T-helper 1 cell treated with Interleukin-12 subunit alpha and Interleukin-12 subunit beta and Interleukin-4 antibody, amounts not matched to agents 30 ng/mL and 1 ng/mL, for 36 hours (primary cell): ENCODE measurements at regions not wholly inside any gene's neighbourhood (a gene's known extent, or its start where the extent isn't known, plus 50 kb on each side); places are given as distances from the start of the nearest gene placed in this dataset.
"Not testable (repeated sequence)": the region's sequence is repeated elsewhere in the genome, so short reads cannot be mapped to it uniquely, and the experiment has no call there.

Experiments used
- intact Hi-C: fragments of 100-400 bp; cut with micrococcal nuclease; formaldehyde crosslinking; loops from one replicate; pipeline ENCODE4 v1.15.1; 2024

DNA sequence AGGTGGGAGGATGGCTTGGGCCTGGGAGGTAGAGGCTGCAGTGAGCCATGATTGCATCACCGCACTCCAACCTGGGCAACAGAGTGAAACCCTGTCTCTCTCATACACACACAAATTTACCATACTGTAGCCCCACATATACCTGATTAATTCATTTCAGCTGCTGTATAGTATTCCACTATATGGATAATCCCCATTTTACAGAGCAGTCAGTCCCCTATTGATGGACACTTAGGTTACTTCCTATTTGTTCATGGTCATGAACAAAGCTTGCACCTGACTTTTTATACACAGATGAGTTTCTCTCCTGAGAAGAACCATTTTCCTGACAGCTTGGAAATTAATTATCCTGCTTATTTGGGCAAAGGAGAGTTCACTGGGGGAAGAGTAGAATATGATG lies 59.2 kb downstream of the EMX2 start:
- intact Hi-C loops = no loop called here

DNA sequence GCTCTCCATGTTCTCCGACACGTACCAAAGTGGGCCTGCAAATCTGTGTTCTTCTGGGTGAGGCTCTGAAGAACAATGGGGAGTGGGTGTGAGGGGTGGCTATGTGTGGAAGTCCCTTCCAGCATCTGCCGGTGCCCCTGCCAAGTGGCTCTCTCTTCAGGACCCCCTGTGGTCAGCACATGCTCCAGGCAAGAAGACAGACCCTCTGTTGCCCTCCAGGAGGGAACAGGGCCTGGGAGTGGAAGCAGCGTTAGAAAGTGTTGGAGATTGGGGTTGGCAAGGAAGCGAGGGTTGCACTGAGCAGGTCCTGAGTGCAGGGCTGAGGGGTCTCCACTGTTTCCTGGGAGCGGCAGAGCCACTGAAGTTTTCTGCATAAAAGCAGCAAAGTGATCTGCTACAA lies 60.5 kb downstream of the EMX2 start:
- intact Hi-C loops = no loop called here

DNA sequence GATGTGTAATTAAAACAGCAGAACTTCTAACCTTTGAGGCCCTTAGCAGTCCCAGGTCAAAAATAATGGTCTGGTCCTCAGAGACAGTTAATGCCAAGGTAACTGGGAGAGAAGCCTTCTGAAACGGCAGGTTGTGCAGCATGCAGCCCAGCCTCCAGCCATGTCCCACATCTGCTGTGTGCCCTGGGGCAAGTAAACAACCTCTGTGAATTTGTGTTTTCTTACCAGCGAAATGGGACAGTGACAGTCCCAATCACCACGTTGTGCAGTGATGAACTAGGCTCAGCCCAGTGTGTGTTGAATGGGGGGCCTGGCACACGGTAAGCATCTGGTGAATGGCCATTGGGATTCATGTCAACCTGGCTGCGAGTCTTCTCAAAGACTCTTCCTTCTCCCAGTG lies 61.2 kb downstream of the EMX2 start:
- intact Hi-C loops = no loop called here

DNA sequence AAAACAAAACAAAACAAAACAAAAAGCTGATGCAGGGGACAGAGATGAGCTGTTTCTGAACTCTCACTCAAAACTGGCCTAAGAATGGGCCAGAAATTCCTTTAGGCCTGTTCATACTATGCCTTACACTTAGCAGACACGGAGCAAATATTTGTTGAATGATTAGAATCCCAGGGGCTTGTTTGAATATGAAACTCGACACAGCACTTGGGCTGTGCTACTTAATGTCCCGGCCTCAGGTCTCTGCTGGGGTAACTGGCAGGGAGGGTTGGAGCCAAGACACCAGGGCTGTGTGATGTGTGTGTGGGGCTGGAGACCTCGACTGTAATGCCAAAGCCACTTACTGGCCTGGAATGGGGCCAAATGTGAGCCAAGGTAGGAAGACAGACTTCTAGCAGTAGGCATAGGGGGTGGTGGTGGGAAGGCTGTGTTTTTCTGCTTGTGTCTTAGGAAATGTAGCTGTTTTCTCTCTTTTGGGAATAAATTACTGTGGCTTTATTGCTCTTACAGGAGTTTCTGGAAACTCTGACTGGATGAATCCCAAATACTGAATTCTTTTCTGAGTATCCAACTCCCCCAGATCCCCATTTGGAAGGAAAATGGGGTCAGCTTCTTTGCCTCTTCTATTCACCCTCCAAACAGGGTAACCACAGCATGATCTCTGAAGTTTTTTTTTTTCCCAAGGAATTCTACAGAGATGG lies 66.7 kb downstream of the EMX2 start:
- intact Hi-C loops = no loop called here

DNA sequence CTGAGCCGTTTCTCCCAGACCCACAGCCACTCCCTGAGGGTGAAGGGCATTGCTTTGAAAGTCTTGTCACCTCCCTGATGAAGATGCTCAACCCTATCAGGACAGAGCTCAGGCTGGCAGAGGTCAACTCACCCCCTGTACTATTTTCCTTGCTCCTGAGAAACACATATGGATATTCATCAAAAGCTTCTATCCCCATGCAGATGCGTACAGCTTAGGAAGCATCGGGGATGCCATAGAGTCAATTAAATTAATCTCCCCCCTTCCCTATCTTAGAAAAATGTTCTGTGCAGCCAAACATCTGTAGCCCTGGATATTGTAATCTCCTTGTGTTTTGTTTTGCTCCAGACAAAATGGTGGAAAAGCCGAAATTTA lies 67.2 kb downstream of the EMX2 start:
- intact Hi-C loops = no loop called here

DNA sequence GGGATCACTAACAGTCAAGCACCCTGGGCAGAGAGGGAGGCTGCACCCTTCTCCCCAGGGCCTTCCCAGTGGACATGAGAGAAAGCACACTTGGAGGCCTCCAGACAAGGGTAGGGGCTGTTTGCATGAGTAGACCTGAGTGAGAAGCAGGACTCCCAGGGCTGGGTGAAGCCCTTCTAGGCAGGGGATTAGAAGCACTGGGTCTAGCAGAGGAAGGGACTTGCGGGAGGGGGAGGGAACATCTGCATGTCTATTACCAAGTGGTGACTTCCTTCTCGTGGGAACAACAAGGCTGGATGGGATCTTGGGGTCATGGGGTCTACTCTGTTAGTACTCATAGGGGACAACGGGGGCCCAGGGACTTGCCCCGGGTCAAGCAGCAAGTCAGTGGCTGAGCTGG lies 67.8 kb downstream of the EMX2 start:
- intact Hi-C loops = no loop called here

DNA sequence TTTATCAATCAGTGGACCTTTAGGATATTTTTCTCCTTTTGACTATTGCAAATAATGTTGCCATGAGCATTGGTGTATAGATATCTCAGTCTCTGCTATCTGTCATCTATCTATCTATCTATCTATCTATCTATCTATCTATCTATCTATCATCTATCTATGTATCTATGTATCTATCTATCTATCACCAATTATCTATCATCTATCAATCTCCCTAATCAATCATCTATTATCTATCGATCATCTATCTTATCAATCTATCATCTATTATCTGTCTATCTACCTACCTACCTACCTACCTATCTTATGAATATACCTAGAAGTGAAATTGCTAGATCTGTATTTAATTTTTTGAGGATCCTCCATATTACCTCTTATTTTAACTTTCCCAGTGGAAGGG lies 69.6 kb downstream of the EMX2 start:
- intact Hi-C loops = no loop called here

DNA sequence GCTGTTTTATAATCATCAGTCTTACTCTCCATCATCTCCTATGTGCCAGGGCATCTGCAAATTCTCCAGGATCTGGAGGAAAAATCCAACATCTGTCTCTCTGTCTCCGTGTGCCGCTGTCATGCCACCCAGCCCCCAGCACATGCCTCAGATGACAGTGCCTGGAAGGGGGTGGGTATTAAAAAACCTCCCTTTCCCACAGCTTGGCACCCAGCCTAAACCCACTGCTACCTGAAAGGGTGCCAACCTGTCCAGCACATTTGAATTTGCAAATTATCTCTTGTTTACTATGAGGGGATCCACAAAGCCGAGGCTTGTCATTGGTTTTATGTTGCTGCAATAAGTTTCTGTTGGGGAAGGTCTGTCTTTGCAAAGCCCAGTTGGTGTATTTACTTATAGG lies 73.1 kb downstream of the EMX2 start:
- intact Hi-C loops = no loop called here

DNA sequence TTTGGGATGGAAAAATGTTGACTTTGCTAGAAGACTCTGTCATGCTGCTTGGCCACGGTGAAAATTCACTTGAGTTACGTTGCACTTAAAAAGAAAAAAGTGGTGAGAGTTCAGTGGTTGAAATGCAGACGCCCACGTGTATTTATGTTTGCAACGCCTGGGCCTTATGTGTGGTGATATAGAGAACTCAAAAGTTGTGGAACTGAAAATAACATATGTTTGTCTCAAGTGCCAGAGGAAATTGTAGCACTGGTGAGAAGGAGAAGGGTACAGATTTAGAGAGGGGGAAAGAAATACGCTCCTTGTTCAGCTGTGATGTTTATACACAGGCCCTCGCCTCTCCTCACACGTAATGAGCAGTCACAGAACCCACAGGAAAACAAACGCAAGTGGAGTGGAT lies 73.6 kb downstream of the EMX2 start:
- intact Hi-C loops = no loop called here

DNA sequence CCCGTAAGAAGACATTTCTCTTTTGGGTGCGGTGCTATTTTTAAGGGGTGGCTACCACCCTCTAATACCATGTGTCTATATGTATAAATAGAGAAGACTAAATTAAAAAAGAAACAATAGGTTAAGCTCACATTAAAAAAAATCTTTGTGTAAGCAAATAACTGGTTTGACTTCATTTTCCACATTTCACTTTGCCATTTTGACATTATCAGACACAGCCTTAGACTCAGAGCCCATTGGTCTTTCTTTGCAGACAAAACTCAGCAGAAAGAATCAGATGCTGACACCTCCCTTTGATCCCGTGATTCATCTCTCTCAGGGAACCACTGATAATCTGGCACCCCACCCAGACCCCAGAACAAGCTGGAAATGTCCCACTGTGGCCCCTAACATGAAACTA lies 74.5 kb downstream of the EMX2 start:
- intact Hi-C loops = no loop called here

DNA sequence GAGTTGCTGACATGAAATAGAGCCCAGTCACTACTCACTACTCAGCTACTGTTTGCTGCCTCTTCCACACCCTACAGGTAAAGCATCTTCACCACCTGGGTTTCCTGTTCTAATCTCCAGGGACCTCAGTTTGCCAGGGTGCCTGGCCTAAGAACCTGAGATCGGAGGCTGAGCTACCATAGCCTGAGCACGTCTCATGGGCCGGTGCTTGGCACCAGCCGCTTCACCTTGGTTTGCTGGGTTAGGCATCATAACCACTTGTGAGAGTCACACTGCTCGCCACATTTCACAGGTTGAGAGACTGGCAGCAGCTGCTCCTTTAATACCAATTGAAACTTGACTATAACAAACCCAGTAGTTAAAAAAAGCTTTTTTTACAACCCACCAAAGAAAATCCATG lies 75.1 kb downstream of the EMX2 start:
- intact Hi-C loops = no loop called here

DNA sequence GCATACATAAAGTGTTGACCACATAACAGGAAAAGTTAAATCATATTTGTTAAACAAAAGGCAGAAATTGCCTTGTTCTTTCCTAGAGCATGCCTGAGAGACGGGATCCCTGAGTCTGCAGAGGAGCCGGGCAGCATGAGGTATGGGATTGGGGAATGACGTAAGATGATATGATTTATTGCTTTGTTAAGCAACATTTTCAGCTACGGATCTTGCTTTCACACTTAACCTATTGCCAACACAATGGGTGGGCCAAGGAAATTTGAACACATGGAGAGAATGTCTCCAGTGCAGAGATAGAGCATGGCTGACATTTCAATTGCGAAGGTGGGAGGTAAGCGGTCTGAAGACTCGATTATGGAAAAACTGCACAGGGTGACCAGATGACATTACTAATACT lies 76.7 kb downstream of the EMX2 start:
- intact Hi-C loops = no loop called here

DNA sequence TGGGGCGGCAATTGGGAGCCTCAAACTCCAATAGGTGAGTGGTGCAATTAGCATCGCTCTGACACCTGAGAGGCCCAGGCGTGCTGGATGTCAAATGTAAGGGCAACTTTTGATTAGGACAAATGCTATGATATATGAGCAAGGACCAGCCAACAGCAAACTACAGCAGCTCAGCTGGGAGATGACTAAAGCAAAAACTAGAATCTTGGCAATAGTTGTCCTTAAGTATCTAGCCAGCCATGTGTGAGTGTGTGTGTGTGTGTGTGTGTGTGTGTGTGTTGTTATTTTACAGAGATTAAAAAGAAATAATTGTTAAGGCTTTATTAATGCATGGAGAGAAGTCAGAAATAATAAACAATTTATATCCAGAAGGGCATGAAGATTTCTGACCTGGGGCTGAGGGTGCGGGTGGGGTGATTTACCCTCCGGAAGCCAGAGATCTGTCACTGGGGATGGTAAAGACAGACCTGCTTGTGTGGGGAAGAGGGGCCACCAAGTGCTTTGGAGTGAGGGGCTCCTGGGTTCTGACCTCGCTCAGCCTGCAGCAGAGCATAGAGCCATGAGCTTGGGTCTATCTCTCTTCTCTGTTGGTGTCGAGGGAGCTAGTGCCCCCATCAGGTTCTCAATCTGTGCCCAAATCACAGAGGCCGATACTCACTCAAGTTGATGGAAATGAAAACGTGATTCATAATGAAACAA lies 77.3 kb downstream of the EMX2 start:
- intact Hi-C loops = no loop called here

DNA sequence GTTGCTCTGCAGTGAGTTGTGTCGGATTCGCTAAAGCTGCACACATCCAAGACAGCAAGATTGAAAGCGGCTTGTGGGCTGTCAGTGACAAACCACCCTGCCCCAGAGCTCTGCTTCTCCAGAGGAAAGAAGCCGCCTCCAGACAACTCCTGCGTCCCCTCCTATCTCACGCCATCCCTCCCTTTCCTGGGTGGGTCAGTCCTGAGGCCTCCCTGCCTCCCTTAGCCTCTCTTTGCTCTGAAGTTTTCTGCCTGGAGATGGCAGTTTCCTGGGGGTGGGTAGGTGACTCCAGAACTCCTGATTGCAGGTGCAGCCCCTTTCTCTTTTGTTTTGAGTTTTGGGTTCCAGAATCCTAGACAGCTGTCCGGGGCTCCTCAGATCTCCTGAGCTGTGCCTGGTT lies 78.7 kb downstream of the EMX2 start:
- intact Hi-C loops = no loop called here

DNA sequence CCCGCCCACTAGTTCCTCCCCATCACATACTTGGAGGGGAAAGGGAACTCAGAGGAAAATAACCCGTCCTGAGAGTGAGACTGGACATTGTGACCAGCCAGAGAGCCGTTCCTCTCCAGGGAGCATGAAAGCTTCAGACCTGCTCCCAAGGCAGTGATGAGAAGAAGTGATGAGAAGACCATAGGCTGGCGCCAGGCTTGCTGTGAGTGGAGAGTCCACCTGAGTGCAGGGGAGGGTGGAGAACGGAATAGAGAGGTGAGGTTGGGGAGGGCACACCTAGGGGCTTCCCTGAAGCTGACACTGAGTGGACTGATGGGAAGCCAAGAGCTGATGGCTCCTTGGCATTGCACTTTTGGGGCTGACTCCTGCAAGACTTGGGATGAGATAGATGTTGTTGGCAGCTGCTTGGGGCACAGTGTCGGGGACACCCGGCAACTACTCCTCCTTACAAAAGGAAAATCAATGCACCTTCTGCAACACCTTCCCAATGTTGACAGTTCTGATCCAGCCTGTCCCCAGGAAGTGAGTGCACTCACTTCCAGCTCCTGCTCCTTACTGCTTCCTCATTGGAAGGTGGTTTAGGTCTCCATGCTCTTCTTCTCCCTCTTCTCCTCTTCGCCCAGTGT lies 79.4 kb downstream of the EMX2 start:
- intact Hi-C loops = no loop called here

DNA sequence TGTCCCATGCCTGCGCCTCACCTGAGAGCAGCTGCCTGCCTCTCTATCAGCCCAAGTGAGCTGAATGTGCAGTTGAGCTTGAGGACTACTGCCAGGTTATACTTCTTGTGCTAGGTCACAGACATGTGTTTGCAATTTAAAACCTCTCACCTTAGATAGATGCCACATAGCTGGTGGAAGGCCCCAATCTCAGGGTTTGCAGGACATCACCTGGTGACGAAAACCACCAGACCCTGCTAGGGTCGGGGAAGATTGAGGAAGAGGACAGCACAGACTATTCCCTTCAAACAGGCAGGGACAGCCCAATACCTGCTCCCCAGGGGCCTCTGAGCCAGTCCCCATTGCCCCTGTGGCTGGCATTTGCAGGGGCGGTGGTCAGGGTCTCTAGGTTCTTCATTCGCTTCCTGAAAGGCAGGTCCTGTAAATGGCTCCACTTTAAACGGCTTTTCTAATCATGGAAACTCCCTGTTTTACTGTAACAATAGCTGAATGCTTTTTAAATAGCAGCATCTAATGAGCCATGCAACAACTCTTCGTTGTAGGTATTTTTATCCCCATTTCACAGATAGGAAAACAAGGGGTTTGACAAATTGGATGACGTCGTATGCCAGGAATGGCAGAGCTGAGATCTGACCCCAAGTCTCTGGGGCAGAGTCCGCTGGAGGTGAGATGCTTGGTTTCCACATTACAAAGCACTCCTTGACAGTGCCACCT lies 80.1 kb downstream of the EMX2 start:
- intact Hi-C loops = no loop called here

DNA sequence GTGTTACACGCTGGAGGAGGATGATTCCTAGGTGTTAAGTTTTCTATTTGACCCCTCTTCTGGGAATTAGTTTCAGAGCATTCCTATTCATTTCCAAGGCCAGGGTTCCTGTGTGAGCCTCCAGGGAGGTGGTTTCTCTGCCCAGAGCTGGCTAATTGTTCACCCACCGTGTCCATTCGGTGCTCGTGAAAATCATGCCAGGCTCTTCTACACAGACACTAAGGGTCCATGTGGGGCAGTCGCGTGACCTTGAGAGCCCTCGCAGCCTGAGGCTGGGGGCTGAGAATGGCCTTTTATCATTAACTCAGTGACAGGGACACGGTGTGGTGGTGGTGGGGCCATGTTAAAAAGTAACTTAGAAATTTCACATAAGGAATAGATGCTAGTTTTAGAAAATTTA lies 83.7 kb downstream of the EMX2 start:
- intact Hi-C loops = no loop called here

DNA sequence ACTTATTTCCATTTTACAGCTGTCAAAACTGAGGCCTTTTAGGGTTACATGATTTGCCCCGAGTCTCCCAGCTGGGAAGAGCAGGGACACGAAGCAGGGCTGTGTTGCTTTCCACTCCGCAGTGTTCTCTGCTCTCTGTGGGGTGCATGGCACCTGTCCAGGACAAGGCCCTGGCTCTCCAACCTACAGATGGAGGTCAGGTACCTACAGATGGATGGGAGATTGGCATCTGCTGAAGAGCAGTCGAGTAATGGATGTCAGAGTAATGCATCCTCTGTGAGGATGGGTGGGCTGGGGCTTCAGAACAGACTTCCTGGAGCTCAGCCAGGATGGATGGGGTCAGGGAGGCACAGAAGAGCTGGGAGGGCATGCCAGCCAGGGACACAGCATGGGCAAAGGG lies 85.0 kb downstream of the EMX2 start:
- intact Hi-C loops = no loop called here

DNA sequence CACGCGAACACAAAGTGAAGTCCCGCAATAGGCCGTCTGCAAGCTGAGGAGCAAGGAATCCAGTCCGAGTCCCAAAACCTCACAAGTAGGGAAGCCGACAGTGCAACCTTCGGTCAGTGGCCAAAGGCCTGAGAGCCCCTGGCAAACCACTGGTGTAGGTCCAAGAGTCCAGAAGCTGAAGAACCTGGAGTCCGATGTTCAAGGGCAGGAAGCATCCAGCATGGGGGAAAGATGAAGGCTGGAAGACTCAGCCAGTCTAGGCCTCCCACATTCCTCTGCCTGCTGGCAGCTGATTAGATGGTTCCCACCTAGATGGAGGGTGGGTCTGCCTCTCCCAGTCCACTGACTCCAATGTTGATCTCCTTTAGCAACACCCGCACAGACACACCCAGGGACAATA lies 87.2 kb downstream of the EMX2 start:
- intact Hi-C loops = not testable (repeated sequence)

DNA sequence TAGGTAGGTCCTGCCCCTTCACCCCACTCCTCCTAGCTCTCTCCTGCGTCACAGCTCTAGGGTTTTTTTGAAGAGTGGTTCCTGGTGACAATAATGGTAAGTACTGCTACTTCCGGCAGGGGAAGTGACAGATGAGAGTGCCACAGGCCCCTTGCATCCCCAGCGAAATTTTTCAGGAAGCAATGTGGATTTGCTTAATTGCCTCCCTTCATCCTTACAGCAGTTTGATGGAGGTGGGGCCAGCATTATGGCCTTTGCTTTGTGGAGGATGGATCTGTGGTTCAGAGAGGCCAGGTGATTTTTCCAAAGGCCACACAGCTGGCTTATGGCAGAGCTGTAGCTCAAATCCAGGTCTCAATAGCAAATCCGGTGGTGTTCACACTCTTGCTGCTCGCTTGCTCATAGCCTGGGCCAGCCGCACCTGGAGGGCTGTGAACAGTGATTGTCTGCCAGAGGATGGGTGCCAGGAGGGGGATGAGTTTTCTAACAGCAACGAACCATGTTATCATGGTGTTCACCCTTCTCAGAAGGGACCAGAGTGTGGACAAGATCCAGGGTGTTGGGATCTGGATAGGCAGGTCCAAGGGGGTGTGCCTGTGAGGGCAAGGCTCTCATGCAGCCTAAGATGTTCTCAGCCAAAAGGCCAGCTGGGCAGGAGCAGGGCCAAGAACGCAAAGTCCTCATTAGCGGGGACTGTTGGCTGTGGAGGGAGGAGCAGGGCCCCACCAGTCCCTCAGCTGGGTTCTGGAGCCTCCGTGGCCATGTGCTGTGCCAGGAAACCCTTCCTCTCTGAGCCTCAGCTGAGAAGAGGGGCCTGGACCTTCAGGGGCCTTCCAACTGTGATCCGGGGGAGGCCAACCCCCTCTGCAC lies 89.0 kb downstream of the EMX2 start:
- intact Hi-C loops = no loop called here

DNA sequence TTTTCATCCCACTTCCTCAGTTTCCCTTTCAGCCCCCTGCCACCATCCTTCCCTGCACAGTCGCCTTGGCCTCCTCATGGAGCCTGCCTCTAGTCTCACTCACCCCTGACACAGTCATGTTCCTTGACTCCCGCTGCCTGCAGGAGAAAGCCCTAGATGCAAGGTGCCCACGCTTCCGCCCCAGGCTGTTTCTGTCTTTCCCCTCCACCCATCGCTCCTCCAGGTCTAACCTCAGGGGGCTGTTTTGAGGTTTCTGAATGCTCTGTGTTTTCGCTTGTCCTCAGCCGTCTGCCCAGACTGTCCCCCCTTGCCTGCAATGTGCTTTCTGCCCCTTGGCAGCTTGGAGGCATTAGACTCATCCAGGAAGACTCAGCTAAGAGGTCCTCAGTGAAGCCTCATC lies 89.9 kb downstream of the EMX2 start:
- intact Hi-C loops = no loop called here
